ENCODE measurements at regions not wholly inside any gene's neighbourhood (a gene's known extent, or its start where the extent isn't known, plus 50 kb on each side); places are given as distances from the start of the nearest gene placed in this dataset.
"Not testable (repeated sequence)": the region's sequence is repeated elsewhere in the genome, so short reads cannot be mapped to it uniquely, and the experiment has no call there.

DNA sequence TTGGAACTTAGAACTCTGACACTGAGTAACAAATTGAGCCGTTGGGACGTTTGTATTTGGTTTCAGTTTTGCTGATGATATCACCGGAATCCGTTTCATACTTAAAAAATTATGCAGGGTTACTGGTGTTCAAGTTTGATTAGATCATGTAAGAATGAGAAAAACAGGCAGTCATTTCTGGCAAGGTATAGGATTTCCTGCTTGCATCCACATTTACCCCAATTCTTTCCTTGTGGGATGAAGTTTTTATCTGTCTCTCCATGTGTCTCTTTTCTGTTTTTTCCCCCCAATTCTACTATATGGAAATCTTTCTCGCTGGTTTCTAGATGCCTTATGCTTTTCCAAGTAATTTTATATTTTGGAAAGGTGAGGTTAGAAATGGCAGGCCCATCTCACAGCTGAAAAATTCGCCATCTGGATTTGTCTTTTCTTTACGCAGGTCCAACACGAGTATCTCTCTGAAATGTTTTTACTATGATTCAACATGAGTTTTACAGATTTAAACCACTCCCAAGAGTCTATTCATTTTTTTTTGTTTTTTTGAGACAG is 197.9 kb downstream of the SHOX start:
- H3K4me3 Mint-ChIP-seq, result no peak overlapping the region
- peaks cover 1% of the 10 kb centered on the region for H3K9me3 Mint-ChIP-seq
- H3K27me3 Mint-ChIP-seq, result no peaks in the 10 kb centered on the region
- H3K27ac Mint-ChIP-seq, result no peak overlapping the region
- H3K4me1 Mint-ChIP-seq, result no peaks in the 10 kb centered on the region
- no peak for DNase-seq
- no peaks in the 10 kb centered on the region for H3K36me3 Mint-ChIP-seq

DNA sequence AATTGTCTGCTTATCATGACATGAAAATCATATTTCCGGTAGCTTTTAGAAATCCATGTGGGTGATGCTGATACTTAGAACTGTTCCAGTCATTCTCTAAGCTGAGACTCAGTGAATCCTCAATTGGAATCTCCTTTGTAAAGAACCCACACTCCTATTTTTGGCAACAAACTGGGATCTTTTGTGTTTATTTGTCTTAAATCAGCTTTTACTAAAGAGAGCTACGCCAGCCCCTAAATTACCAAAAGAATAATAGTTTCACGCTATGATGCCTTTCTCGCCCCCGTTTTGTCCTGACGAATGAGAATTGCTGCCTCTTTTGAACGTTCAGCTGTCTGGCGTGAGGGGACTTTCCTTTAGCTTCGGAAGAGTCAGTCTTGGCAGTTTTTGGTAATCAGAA is 195.9 kb downstream of the SHOX start:
- H3K36me3 Mint-ChIP-seq, result no peaks in the 10 kb centered on the region
- no peak for DNase-seq
- peaks cover 7% of the 10 kb centered on the region for H3K9me3 Mint-ChIP-seq
- no peaks in the 10 kb centered on the region for H3K27me3 Mint-ChIP-seq
- no peak overlapping the region for H3K27ac Mint-ChIP-seq
- H3K4me1 Mint-ChIP-seq, result no peaks in the 10 kb centered on the region
- H3K4me3 Mint-ChIP-seq, result no peak overlapping the region

DNA sequence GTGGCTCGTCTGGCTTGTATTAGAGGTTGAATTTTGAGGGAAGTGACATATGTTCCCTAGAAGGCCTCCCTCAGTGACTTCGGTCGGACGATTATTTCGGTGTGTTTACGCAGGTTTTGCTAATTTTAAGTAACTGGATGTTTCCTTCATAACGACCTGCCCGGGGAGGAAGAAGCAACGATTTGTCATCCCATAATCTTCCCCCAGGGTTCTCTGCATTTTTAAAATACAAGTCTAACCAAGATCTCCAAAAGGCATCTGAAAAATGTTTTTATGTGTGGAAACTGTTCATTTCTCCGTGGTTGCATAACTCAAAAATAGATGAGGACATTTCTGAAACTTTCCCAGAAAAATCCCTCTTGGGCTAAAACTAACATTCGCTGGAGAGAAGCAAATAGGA is 195.4 kb downstream of the SHOX start:
- Mint-ChIP-seq H3K9me3 (peaks cover 7% of the 10 kb centered on the region), H3K4me3 (no peak overlapping the region), H3K4me1 (no peaks in the 10 kb centered on the region), H3K27me3 (no peaks in the 10 kb centered on the region), H3K36me3 (no peaks in the 10 kb centered on the region), H3K27ac (no peak overlapping the region)
- DNase-seq, result no peak

DNA sequence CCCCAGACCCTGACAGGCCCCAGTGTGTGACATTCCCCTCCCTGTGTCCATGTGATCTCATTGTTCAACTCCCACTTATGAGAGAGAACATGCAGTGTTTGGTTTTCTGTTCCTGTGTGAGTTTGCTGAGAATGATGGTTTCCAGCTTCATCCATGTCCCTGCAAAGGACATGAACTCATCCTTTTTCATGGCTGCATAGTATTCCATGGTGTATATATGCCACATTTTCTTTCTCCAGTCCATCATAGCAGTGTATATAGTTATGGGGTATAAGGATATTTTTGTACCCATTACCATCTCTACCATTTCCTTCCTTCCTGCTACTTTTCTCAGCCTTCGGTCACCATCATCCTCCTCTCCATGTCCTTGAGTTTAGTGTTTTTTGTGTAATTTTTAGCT is 192.5 kb downstream of the SHOX start:
- not testable (repeated sequence) for H3K27me3 Mint-ChIP-seq, H3K36me3 Mint-ChIP-seq, H3K4me1 Mint-ChIP-seq, H3K27ac Mint-ChIP-seq, DNase-seq, H3K4me3 Mint-ChIP-seq, H3K9me3 Mint-ChIP-seq

DNA sequence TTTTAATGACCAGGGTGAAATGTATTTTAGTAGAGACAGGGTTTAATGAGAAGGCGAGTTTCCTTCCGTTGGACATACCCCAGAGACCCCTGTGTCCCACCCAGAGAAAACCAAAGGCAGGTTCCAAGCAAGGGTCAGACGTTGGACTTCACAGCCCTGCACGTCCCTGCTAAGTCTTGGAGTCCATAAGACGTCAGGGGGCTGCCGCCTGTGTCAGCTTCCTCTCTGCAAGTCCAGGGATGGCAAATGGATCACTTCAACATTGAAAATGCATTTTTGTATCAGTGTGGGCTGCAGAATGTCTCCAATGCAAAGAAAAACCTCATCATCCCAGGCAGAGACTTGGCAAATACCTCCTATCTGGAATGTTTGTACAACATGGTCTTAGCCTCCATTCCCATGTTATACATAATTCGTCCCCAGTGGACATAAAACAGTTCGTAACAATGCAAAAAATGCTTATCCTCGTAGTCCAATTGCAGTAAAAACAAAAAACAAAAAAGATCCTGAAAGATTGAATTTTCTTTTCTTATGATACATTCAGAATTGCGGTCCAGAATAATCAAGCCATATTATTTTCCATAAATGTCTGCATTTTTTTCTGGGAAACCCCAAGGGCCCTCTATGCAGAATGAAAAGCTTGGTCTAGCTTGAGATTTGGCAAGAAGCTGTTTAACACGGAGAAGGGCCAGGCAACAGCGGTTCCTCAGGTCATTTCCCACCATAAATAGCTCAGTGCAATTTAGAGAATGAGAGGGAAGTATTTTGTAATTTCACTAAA is 190.9 kb downstream of the SHOX start:
- Mint-ChIP-seq H3K36me3 (no peaks in the 10 kb centered on the region), H3K27ac (no peak overlapping the region), H3K9me3 (peaks cover 6% of the 10 kb centered on the region), H3K4me1 (no peaks in the 10 kb centered on the region), H3K27me3 (no peaks in the 10 kb centered on the region), H3K4me3 (no peak overlapping the region)
- DNase-seq, result no peak

DNA sequence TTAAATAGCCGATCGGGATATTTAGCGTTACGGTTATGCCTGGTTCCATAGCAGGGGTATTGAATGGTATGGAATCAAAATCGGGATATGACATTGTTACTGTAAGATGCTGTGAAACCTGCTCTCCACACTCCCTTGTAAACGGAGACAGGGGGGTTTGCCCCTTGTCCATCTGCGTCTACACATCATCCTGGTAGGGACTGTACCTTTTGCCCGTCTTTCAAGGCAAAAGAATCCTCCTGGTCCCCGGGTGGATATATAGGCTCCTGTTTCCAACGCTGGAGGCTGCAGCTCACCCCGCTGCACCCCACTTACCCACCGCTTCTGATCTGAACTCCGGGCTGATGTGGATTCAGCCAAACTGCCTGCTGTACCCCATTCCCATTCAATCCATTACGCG is 189.1 kb downstream of the SHOX start:
- Mint-ChIP-seq H3K4me1 (no peaks in the 10 kb centered on the region), H3K27ac (no peak overlapping the region), H3K9me3 (peaks cover 11% of the 10 kb centered on the region), H3K36me3 (no peaks in the 10 kb centered on the region), H3K27me3 (no peaks in the 10 kb centered on the region), H3K4me3 (no peak overlapping the region)
- DNase-seq, result no peak

DNA sequence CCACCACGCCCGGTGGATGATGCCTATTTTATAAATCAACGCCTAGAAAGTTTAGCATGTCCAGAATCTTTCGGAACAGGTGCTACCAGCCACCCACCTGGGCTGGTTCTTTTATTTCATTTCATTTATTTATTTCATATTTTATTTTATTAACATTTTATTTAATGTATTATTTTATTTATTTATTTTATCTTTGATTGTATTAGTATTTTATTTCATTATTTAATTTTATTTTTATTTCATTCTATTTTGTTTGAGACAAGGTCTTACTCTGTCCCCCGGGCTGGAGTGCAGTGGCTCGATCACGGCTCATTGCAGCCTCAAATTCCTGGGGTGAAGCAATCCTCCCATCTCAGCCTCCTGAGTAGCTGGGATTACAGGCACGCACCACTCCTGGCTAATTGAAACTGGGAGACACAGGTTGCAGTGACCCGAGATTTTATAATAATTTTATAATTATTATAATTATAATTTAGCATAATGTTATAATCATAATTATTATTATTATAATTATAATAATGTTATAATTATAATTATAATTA is 187.2 kb downstream of the SHOX start:
- DNase-seq, result no peak

DNA sequence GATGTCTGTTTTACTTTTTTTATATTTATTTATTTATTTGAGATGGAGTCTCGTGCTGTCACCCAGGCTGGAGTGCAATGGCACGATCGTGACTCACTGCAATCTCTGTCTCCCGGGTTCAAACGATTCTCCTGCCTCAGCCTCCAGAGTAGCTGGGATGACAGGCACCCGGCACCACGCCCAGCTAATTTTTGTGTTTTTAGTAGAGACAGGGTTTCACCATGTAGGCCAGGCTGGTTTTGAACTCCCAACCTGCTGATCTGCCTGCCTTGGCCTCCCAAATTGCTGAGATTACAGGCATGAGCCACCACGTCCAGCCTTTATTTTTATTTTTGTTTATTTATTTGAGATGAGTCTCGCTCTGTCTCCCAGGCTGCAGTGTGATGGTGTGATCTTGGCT is 186.6 kb downstream of the SHOX start:
- not testable (repeated sequence) for DNase-seq, H3K27me3 Mint-ChIP-seq, H3K9me3 Mint-ChIP-seq, H3K4me1 Mint-ChIP-seq, H3K36me3 Mint-ChIP-seq, H3K27ac Mint-ChIP-seq, H3K4me3 Mint-ChIP-seq

More for the DNA sequence above, 187.2 kb downstream of the SHOX start:
- Mint-ChIP-seq H3K4me3 (no peak overlapping the region), H3K4me1 (no peaks in the 10 kb centered on the region), H3K27me3 (no peaks in the 10 kb centered on the region), H3K36me3 (no peaks in the 10 kb centered on the region), H3K27ac (no peak overlapping the region), H3K9me3 (peaks cover 6% of the 10 kb centered on the region)

DNA sequence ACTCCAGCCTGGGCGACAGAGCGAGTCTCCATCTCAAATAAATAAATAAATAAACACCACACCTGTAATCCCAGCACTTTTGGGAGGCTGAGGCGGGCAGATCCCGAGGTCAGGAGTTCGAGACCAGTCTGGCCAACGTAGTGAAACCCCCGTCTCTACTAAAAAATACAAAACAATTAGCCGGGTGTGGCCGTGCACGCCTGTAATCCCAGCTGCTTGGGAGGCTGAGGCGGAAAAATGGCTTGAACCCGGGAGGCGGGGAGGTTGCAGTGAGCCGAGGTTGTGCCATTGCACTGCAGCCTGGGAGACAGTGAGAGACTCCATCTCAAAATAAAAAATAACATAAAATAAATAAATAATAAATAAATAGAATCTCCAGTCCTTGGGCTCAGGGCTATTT is 185.8 kb downstream of the SHOX start:
- H3K4me1 Mint-ChIP-seq, result no peaks in the 10 kb centered on the region
- no peak overlapping the region for H3K27ac Mint-ChIP-seq
- H3K9me3 Mint-ChIP-seq, result peaks cover 5% of the 10 kb centered on the region
- no peak overlapping the region for H3K4me3 Mint-ChIP-seq
- no peaks in the 10 kb centered on the region for H3K27me3 Mint-ChIP-seq
- H3K36me3 Mint-ChIP-seq, result no peaks in the 10 kb centered on the region
- DNase-seq, result no peak

DNA sequence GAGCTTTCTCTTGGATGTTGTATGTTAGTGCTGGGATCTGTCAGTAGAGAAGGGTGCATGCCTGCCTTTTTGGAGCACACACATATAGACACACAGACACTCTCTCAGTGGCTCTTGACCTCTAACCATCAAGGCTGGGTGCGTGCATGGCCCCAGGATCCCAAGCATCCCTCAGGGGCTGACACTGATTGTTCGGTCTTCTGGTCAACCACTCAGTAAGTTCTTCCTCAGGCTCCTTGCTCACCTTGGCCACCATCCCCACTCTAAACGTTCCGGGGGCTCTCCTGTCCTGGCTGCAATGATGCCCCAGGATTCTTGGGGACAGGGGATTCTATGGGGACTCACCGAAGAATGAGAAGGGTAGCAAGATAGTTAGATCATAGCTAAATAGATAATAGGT is 179.6 kb downstream of the SHOX start:
- H3K27me3 Mint-ChIP-seq, result peaks cover 13% of the 10 kb centered on the region

DNA sequence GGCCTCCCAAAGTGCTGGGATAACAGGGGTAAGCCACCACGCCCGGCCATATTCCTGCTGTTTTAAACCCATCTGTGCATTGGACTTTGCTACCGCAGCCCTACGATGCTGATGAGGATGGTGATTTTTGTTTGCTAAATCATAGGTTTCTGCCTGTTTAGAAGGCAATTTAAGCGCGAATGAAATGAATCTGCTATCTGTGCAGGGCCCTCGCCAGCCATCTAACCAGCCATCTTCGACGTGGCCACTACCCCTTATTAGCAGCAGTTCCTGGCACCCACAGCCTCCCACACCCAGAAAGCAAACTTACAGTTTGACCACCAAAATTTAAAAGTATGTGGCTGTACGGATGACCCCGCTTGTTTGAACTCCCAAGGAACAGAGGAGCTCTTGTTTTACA is 178.5 kb downstream of the SHOX start:
- no peaks in the 10 kb centered on the region for H3K4me1 Mint-ChIP-seq
- no peaks in the 10 kb centered on the region for H3K9me3 Mint-ChIP-seq
- no peak overlapping the region for H3K4me3 Mint-ChIP-seq
- H3K36me3 Mint-ChIP-seq, result no peaks in the 10 kb centered on the region
- DNase-seq, result no peak
- no peak overlapping the region for H3K27ac Mint-ChIP-seq
- peaks cover 17% of the 10 kb centered on the region for H3K27me3 Mint-ChIP-seq

More for the DNA sequence above, 179.6 kb downstream of the SHOX start:
- no peaks in the 10 kb centered on the region for H3K36me3 Mint-ChIP-seq
- H3K9me3 Mint-ChIP-seq, result no peaks in the 10 kb centered on the region
- no peak overlapping the region for H3K4me3 Mint-ChIP-seq
- DNase-seq, result no peak
- no peak overlapping the region for H3K27ac Mint-ChIP-seq
- no peaks in the 10 kb centered on the region for H3K4me1 Mint-ChIP-seq

DNA sequence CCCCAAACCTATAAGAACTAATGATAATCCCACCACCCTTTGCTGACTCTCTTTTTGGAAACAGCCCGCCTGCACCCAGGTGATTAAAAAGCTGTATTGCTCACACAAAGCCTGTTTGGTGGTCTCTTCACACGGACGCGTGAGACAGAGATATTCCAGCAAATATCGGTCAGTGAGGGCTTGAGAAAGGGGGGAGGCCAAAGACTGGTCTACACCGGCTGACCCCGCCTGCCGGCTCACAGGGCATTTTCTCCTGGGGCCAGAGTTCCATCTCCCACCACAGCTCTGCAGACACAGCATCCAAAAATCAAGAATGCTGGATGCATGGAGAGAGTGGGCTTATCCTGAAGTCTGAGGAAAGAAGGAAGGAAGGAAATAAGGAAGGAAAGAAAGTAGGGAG is 176.0 kb downstream of the SHOX start:
- no peaks in the 10 kb centered on the region for H3K4me1 Mint-ChIP-seq
- H3K4me3 Mint-ChIP-seq, result no peak overlapping the region
- H3K36me3 Mint-ChIP-seq, result no peaks in the 10 kb centered on the region
- H3K27me3 Mint-ChIP-seq, result peaks cover 26% of the 10 kb centered on the region
- no peak overlapping the region for H3K27ac Mint-ChIP-seq
- no peak for DNase-seq
- H3K9me3 Mint-ChIP-seq, result peaks cover 3% of the 10 kb centered on the region

DNA sequence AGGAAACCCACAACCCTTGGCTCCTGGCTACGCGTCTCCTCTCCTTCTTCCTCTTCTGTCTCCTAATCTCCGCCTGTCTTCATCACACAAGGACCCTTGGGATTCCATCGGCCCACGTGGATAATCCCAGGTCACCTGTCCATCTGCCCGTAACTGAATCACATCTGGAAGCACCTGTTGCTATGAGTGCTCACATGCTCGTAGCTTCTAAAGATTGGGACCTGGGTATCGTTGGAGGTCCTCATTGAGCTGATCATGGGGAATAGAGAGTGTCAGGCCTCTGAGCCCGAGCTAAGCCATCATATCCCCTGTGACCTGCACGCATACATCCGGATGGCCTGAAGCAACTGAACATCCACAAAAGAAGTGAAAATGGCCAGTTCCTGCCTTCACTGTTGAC is 175.4 kb downstream of the SHOX start:
- Mint-ChIP-seq H3K36me3 (no peaks in the 10 kb centered on the region), H3K9me3 (peaks cover 3% of the 10 kb centered on the region), H3K27me3 (peaks cover 26% of the 10 kb centered on the region), H3K4me1 (no peaks in the 10 kb centered on the region), H3K27ac (no peak overlapping the region), H3K4me3 (no peak overlapping the region)
- DNase-seq, result no peak

DNA sequence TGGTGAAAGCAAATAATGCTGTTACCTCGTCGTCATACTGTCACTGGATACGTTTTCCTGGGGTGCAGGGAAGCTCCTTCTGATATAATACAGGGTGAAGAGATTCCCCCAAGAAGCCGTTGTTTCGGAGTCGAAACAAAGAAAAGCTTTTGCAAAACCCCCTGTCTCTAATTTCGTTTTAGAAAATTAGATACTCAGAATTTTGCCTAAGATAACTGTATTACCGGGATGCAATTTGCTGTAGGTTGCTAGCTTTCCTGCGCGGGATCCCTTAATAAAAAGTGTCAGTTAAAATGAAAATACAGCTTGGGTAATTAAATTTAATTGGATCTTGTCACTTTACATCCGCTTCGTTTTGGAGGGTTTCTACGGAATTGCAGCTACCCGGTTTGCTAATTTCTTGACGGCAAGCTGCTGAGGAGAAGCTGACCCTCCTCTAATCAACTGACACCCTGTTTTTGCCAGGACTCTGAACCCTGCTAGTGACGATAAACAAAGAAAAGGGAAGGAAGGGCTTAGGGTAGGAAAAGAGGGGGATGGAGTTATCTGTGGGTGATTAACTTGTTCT is 174.6 kb downstream of the SHOX start:
- DNase-seq, result no peak
- H3K4me1 Mint-ChIP-seq, result no peaks in the 10 kb centered on the region
- no peak overlapping the region for H3K4me3 Mint-ChIP-seq
- no peaks in the 10 kb centered on the region for H3K36me3 Mint-ChIP-seq
- H3K27me3 Mint-ChIP-seq, result peaks cover 26% of the 10 kb centered on the region
- peaks cover 5% of the 10 kb centered on the region for H3K9me3 Mint-ChIP-seq
- H3K27ac Mint-ChIP-seq, result no peak overlapping the region

DNA sequence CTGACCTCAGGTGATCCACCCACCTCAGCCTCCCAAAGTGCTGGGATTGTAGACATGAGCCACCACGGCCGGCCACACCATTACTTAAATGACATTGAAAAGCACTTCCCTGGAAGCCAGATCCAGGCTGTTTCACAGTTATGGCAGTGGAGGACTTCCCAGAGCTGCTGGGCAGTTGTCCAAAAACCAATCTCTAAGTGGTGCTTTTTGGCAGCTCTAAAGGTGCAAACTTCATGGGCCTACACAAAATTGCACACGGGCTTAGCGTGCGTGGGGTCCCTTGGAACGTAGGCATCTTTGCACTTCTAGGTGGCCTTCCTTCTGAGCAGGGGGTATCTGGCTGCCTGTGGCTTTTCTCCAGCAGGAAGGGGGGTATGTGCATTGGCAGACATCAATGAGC is 172.3 kb downstream of the SHOX start:
- H3K9me3 Mint-ChIP-seq, result peaks cover 11% of the 10 kb centered on the region
- no peak overlapping the region for H3K4me3 Mint-ChIP-seq
- peaks cover 26% of the 10 kb centered on the region for H3K27me3 Mint-ChIP-seq
- H3K4me1 Mint-ChIP-seq, result no peaks in the 10 kb centered on the region
- H3K27ac Mint-ChIP-seq, result no peak overlapping the region
- no peaks in the 10 kb centered on the region for H3K36me3 Mint-ChIP-seq
- DNase-seq, result no peak

DNA sequence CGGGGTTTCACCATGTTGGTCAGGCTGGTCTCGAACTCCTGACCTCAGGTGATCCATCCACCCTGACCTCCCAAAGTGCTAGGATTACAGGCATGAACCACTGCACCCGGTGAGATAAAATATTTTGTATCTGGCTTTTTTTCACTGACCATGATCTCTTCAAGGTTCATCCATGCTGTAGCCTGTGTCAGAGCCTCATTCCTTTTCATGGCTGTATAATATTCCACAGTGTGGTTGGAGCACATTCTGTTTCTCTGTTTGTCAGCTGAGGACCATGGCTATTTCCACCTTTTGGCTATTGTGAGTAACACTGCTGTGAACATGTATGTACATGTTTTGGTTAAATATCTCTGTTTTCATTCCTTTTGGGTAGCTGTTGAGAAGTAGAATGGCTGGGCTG is 169.2 kb downstream of the SHOX start:
- Mint-ChIP-seq H3K4me1 (no peaks in the 10 kb centered on the region), H3K27ac (no peak overlapping the region), H3K36me3 (no peaks in the 10 kb centered on the region), H3K9me3 (peaks cover 11% of the 10 kb centered on the region), H3K27me3 (peaks cover 13% of the 10 kb centered on the region), H3K4me3 (no peak overlapping the region)
- DNase-seq, result no peak

Measured in activated naive CD8-positive, alpha-beta T cell treated with anti-CD3 and anti-CD28 coated beads for 36 hours (primary cell).